Body of pancreas (tissue), 4 donors: ENCODE measurements at regions not wholly inside any gene's neighbourhood (a gene's known extent, or its start where the extent isn't known, plus 50 kb on each side); places are given as distances from the start of the nearest gene placed in this dataset.
"Not testable (repeated sequence)": the region's sequence is repeated elsewhere in the genome, so short reads cannot be mapped to it uniquely, and the experiment has no call there.

Experiments used
- ATAC-seq: fragments of 150-250 bp; one replicate; pipeline ENCODE4 v1.9.1; 2016
- DNase-seq, 4 donors: peaks; one replicate each; pipeline ENCODE4 v3.0.0-alpha.2; 2019
- H3K27ac ChIP-seq, 4 donors: fragments of 200-600 bp; sonication (generic); 1 replicate in 3 of 4; 2 replicates in 1 of 4; pipeline versions ENCODE4 v1.5.1 to v1.6.1; 2016 to 2019; ENCODE audit warnings: mild to moderate bottlenecking in 1 of 4, mixed read lengths in 1 of 4, moderate library complexity in 1 of 4
- H3K27me3 ChIP-seq, 2 donors: fragments of 200-600 bp; sonication (generic); one replicate each; pipeline ENCODE4 v1.6.0; 2016; ENCODE audit warnings: mild to moderate bottlenecking in 1 of 2
- H3K36me3 ChIP-seq, 2 donors: fragments of 200-600 bp; sonication (generic); replicated peaks in 1 of 2; 2 replicates each; pipeline ENCODE4 v1.5.1; 2016; ENCODE audit warnings: low read depth in 2 of 2; ENCODE audit not compliant: insufficient read depth in 1 of 2
- H3K4me1 ChIP-seq: fragments of 200-600 bp; sonication (generic); one replicate; pipeline ENCODE4 v1.6.0; 2016
- H3K4me3 ChIP-seq, 2 donors: fragments of 200-600 bp; sonication (generic); 1 replicate in 1 of 2; 2 replicates in 1 of 2; pipeline ENCODE4 v1.5.1; 2016 to 2019
- H3K9me3 ChIP-seq, 3 donors: fragments of 200-600 bp; sonication (generic); 1 replicate in 2 of 3; 2 replicates in 1 of 3; pipeline ENCODE4 v1.5.1; 2016
- POLR2A ChIP-seq, 3 donors: fragments of 450-650 bp; IDR thresholded peaks; one replicate each; pipeline ENCODE4 v1.6.1; 2016; ENCODE audit warnings: antibody characterized with exemption in 3 of 3, mild to moderate bottlenecking in 2 of 3
- WGBS, 2 donors: methylation state at CpG; one replicate each; pipeline ENCODE4 v1.1.5; 2017; 5-methylcytosine and 5-hydroxymethylcytosine counted together
- intact Hi-C: fragments of 100-400 bp; cut with DNase I; formaldehyde crosslinking; loops from one replicate; pipeline ENCODE4 v1.15.1; 2023
- TF ChIP-seq, protein P1 (sequence below), 7 experiments: fragments of 450-650 bp in 4 of 7; fragments of 200-600 bp in 3 of 7; sonication (generic) in 3 of 7; IDR thresholded peaks; one replicate each; pipeline ENCODE4 v1.5.1; 2016 to 2019; ENCODE audit warnings: antibody characterized with exemption in 7 of 7

DNA sequence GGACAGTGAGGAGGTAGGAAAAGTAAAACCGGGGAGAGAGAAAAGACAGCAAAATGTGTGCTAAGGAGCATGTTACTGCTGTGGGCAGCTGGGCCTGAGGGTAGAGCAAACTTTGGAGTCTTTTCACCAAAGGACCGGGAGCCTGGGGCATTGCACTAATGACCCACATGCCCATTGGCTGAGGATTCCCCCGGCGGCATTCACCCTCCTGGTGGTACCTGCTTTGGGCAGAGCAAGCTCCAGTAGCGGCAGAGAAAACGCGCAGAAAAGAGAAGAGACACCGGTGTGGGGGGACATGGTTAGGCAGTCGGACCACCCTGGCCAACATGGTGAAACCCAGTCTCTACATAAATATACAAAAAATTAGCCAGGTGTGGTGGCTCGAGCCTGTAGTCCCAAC lies 83.4 kb upstream of the ESRRB start:
- intact Hi-C loops = no loop called here
- H3K4me1 ChIP-seq = peaks cover 19% of the 10 kb centered on the region
- DNase-seq (no peak), ATAC-seq (no peak)
- no peaks in the 10 kb centered on the region for H3K9me3 ChIP-seq
- no peaks in the 10 kb centered on the region for H3K36me3 ChIP-seq
- TF ChIP-seq POLR2A (IDR thresholded peaks at IDR 0.05) = no peak
- TF ChIP-seq, protein P1, sequence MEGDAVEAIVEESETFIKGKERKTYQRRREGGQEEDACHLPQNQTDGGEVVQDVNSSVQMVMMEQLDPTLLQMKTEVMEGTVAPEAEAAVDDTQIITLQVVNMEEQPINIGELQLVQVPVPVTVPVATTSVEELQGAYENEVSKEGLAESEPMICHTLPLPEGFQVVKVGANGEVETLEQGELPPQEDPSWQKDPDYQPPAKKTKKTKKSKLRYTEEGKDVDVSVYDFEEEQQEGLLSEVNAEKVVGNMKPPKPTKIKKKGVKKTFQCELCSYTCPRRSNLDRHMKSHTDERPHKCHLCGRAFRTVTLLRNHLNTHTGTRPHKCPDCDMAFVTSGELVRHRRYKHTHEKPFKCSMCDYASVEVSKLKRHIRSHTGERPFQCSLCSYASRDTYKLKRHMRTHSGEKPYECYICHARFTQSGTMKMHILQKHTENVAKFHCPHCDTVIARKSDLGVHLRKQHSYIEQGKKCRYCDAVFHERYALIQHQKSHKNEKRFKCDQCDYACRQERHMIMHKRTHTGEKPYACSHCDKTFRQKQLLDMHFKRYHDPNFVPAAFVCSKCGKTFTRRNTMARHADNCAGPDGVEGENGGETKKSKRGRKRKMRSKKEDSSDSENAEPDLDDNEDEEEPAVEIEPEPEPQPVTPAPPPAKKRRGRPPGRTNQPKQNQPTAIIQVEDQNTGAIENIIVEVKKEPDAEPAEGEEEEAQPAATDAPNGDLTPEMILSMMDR (IDR thresholded peaks at IDR 0.05) = no peak
- no peaks in the 10 kb centered on the region for H3K27me3 ChIP-seq
- H3K4me3 ChIP-seq = no peak overlapping the region
- H3K27ac ChIP-seq = no peak overlapping the region
- 88 to 93% methylated on average over 10 of the region's 10 CpGs for WGBS, 2 donors

DNA sequence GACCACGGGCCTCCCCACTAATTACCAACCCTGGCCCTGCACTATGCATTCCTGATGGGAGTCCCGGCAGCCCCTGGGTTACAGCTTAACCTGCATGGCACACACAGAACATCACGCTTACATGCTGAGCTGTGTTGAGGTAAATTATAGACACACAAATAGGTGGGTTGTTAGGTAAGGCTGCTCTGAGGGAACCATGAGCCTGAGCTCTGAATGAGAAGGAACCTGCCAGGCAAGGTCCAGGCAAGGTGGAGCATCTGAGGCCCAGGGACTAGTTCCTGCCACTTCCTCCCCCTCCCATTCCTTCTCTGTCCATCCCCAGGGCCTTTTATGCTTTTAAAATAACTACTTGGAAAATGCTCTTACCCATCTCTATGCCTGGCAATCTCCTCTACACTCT lies 82.7 kb upstream of the ESRRB start:
- WGBS, 2 donors = 70 to 81% methylated on average over 3 of the region's 3 CpGs
- H3K4me1 ChIP-seq = peaks cover 19% of the 10 kb centered on the region
- no peak for ATAC-seq
- no peak for DNase-seq
- TF ChIP-seq, protein P1 (IDR thresholded peaks at IDR 0.05) = no peak
- TF ChIP-seq POLR2A (IDR thresholded peaks at IDR 0.05) = no peak
- H3K27me3 ChIP-seq = no peaks in the 10 kb centered on the region
- H3K9me3 ChIP-seq = no peaks in the 10 kb centered on the region
- H3K27ac ChIP-seq = peak overlapping the region; percentile 0 to 79 (median 74)
- no peak overlapping the region for H3K4me3 ChIP-seq
- intact Hi-C loops = no loop called here
- no peaks in the 10 kb centered on the region for H3K36me3 ChIP-seq

DNA sequence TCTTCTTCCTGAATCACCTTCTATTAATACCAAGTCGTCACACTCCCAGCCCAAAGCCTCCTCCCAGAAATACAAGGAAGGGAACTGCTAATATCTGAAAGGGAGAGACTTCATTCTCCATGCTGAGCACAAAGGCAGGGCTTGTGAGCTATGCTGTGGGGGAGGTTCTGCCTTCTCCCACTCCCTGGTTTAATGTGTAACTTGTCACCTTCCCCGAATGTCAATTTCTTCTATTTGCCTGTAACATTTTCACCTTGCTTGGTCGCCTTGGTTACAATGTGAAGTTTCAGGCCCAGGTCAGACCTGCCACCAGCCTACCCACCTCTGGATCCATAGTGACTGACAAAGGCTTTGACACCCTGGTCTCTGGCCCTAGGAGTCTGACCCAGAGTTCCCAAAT lies 82.0 kb upstream of the ESRRB start:
- Histone ChIP-seq H3K4me1 (peaks cover 19% of the 10 kb centered on the region), H3K27ac (peak overlapping the region; percentile 0 to 79 (median 74)), H3K9me3 (no peaks in the 10 kb centered on the region), H3K36me3 (no peaks in the 10 kb centered on the region), H3K27me3 (no peaks in the 10 kb centered on the region), H3K4me3 (no peak overlapping the region)
- ATAC-seq = peak; percentile 89
- intact Hi-C loops = no loop called here
- TF ChIP-seq, protein P1 (IDR thresholded peaks at IDR 0.05) = no peak
- no peak for TF ChIP-seq POLR2A (IDR thresholded peaks at IDR 0.05)
- WGBS, 2 donors = 5 to 22% methylated on average over 3 of the region's 3 CpGs
- DNase-seq = peak; percentile 28 to 67 (median 46)

DNA sequence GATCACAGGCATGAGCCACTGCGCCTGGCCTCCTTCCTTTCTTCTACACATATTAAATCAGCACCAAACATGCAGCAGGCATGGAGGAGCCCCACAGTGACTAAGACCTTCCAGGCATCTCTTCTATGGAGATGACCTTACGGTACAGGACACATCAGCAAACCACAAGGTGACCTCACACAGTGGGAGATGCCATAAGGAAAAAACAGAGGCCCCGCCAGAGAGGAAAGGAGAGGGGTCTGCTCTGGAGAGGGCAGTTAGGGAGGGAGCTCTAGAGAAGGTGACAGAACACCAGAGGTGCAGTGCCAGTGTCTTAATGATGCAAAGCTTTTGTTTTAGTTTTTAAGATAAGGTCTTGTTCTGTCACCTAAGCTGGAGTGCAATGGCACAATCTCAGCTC lies 81.1 kb upstream of the ESRRB start:
- WGBS, 2 donors = 90 to 98% methylated on average over 3 of the region's 3 CpGs
- TF ChIP-seq POLR2A (IDR thresholded peaks at IDR 0.05) = no peak
- intact Hi-C loops = no loop called here

DNA sequence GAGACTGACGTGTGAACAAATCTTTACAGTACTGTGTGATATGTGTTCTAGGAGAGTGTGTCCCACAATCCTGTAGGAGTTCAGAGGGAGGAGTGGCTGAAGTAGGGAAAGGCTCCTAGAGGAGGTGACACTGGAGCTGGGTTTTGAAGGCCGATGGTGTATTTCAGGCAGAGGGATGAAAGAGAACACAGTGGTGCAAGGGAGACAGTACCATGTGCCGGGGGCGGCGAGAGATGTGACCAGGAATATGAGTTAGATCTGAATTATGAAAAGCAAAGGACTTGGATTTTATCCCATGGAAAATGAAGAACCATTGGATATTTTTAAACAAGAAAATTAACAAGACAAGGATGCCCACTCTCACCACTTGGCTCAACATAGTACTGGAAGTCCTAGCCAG lies 77.0 kb upstream of the ESRRB start:
- H3K27me3 ChIP-seq = no peaks in the 10 kb centered on the region
- DNase-seq (no peak), ATAC-seq (no peak)
- H3K36me3 ChIP-seq = no peaks in the 10 kb centered on the region
- 89 to 92% methylated on average over 5 of the region's 5 CpGs for WGBS, 2 donors
- intact Hi-C loops = no loop called here
- no peaks in the 10 kb centered on the region for H3K9me3 ChIP-seq
- H3K27ac ChIP-seq = no peak overlapping the region
- peaks cover 11% of the 10 kb centered on the region for H3K4me1 ChIP-seq
- H3K4me3 ChIP-seq = no peak overlapping the region
- TF ChIP-seq, protein P1 (IDR thresholded peaks at IDR 0.05) = no peak
- TF ChIP-seq POLR2A (IDR thresholded peaks at IDR 0.05) = no peak

More for the DNA sequence above, 81.1 kb upstream of the ESRRB start:
- no peaks in the 10 kb centered on the region for H3K9me3 ChIP-seq
- H3K27ac ChIP-seq = peak overlapping the region in 1 of 4 donors; percentile 79
- H3K4me3 ChIP-seq = no peak overlapping the region
- DNase-seq (no peak), ATAC-seq (no peak)
- H3K4me1 ChIP-seq = peaks cover 19% of the 10 kb centered on the region
- no peaks in the 10 kb centered on the region for H3K36me3 ChIP-seq
- no peaks in the 10 kb centered on the region for H3K27me3 ChIP-seq

DNA sequence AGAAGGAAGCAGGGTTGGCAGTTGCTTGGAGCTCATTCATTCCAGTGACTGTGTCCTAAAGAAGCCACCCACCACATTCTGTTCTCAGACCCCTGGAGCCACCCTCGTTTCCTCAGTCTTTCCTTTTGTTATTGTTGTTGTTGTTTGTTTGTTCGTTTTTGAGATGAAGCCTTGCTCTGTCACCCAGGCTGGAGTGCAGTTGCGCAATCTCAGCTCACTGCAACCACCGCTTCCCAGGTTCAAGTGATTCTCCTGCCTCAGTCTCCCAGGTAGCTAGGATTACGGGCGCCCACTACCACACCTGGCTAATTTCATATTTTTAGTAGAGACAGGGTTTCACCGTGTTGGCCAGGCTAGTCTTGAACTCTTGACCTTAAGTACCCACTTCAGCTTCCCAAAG lies 72.7 kb upstream of the ESRRB start:
- DNase-seq, H3K4me3 ChIP-seq: not testable (repeated sequence)

More for the DNA sequence above, 72.7 kb upstream of the ESRRB start:
- intact Hi-C loops, H3K36me3 ChIP-seq, H3K27me3 ChIP-seq, ATAC-seq, H3K9me3 ChIP-seq, H3K27ac ChIP-seq: not testable (repeated sequence)
- 78% methylated on average over 7 of the region's 7 CpGs for WGBS, 2 donors
- H3K4me1 ChIP-seq = peaks cover 11% of the 10 kb centered on the region
